Lower leg skin (tissue), 3 donors: ENCODE measurements at regions not wholly inside any gene's neighbourhood (a gene's known extent, or its start where the extent isn't known, plus 50 kb on each side); places are given as distances from the start of the nearest gene placed in this dataset.

ENCODE experiments used
- POLR2A ChIP-seq, 2 donors: fragments of 450-650 bp; IDR thresholded peaks; one replicate each; pipeline ENCODE4 v1.6.1; 2016 to 2017; ENCODE audit warnings: antibody characterized with exemption in 2 of 2, mild to moderate bottlenecking in 1 of 2, moderate library complexity in 1 of 2
- TF ChIP-seq, protein P1 (sequence below), 3 donors: fragments of 450-650 bp; IDR thresholded peaks; one replicate each; pipeline ENCODE4 v1.5.1; 2016; ENCODE audit warnings: antibody characterized with exemption in 3 of 3, mild to moderate bottlenecking in 3 of 3, moderate library complexity in 2 of 3

DNA sequence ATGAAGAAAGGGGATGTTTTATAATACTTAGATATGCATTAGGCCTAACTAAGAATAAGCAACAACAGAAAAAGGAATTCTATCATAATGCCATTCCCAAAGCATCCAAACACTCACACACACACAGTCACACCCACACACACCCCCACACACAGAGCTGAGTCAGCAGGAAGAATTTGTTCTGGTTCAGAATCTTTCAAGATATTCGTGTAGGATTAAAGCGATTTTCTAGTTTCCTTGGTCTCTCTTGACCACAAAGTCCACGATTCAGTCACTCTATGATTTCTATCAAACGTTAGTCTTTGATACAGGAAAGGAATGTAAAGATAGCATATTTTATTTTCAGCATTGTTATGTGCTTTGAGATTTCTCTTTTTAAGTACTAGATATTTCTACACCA lies 382.6 kb upstream of the DCN start:
- TF ChIP-seq, protein P1, sequence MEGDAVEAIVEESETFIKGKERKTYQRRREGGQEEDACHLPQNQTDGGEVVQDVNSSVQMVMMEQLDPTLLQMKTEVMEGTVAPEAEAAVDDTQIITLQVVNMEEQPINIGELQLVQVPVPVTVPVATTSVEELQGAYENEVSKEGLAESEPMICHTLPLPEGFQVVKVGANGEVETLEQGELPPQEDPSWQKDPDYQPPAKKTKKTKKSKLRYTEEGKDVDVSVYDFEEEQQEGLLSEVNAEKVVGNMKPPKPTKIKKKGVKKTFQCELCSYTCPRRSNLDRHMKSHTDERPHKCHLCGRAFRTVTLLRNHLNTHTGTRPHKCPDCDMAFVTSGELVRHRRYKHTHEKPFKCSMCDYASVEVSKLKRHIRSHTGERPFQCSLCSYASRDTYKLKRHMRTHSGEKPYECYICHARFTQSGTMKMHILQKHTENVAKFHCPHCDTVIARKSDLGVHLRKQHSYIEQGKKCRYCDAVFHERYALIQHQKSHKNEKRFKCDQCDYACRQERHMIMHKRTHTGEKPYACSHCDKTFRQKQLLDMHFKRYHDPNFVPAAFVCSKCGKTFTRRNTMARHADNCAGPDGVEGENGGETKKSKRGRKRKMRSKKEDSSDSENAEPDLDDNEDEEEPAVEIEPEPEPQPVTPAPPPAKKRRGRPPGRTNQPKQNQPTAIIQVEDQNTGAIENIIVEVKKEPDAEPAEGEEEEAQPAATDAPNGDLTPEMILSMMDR (IDR thresholded peaks at IDR 0.05): no peak
- TF ChIP-seq POLR2A (IDR thresholded peaks at IDR 0.05): no peak
